ENCODE measurements at regions not wholly inside any gene's neighbourhood (a gene's known extent, or its start where the extent isn't known, plus 50 kb on each side); places are given as distances from the start of the nearest gene placed in this dataset.
A peak's percentile ranks its signal among the peaks of the same experiment; 100 is the strongest.
"Not testable (repeated sequence)": the region's sequence is repeated elsewhere in the genome, so short reads cannot be mapped to it uniquely, and the experiment has no call there.

- DNase-seq (ENCODE audit: low spot score), result peak; percentile 8
Observed at GRCh38 chr21:10428981-10429534, 92.3 kb upstream of the TPTE start.

GRCh38 chr21:10430005-10430404 lies 91.4 kb upstream of the TPTE start:
- DNase-seq (ENCODE audit: low spot score), result no peak

GRCh38 chr21:10431995-10432394 lies 89.4 kb upstream of the TPTE start:
- not testable (repeated sequence) for DNase-seq (ENCODE audit: low spot score)

GRCh38 chr21:10432456-10432855 lies 88.9 kb upstream of the TPTE start:
- DNase-seq (ENCODE audit: low spot score), result not testable (repeated sequence)

- DNase-seq (ENCODE audit: low spot score), result not testable (repeated sequence)
Observed at GRCh38 chr21:10437977-10438376, 83.4 kb upstream of the TPTE start.

GRCh38 chr21:10440639-10441038 lies 80.7 kb upstream of the TPTE start:
- DNase-seq (ENCODE audit: low spot score), result not testable (repeated sequence)

GRCh38 chr21:10442018-10442417 lies 79.4 kb upstream of the TPTE start:
- DNase-seq (ENCODE audit: low spot score), result not testable (repeated sequence)

- DNase-seq (ENCODE audit: low spot score), result not testable (repeated sequence)
Observed at GRCh38 chr21:10445685-10446084, 75.7 kb upstream of the TPTE start.

GRCh38 chr21:10449451-10449850 lies 71.9 kb upstream of the TPTE start:
- DNase-seq (ENCODE audit: low spot score), result not testable (repeated sequence)

- not testable (repeated sequence) for DNase-seq (ENCODE audit: low spot score)
Observed at GRCh38 chr21:10451274-10451673, 70.1 kb upstream of the TPTE start.

- DNase-seq (ENCODE audit: low spot score), result not testable (repeated sequence)
Observed at GRCh38 chr21:10457765-10458164, 63.6 kb upstream of the TPTE start.

GRCh38 chr21:10460957-10461356 lies 60.4 kb upstream of the TPTE start:
- DNase-seq (ENCODE audit: low spot score), result not testable (repeated sequence)

GRCh38 chr21:10461445-10461844 lies 59.9 kb upstream of the TPTE start:
- DNase-seq (ENCODE audit: low spot score), result not testable (repeated sequence)

- no peak for DNase-seq (ENCODE audit: low spot score)
Observed at GRCh38 chr21:10463156-10463555, 58.2 kb upstream of the TPTE start.

GRCh38 chr21:10464975-10465374 lies 56.4 kb upstream of the TPTE start:
- no peak for DNase-seq (ENCODE audit: low spot score)

GRCh38 chr21:10465524-10466110 lies 55.8 kb upstream of the TPTE start:
- not testable (repeated sequence) for DNase-seq (ENCODE audit: low spot score)

GRCh38 chr21:10466200-10466599 lies 55.2 kb upstream of the TPTE start:
- no peak for DNase-seq (ENCODE audit: low spot score)

Measured in iPS-NIHi11 (cell line).